ENCODE measurements at regions not wholly inside any gene's neighbourhood (a gene's known extent, or its start where the extent isn't known, plus 50 kb on each side); places are given as distances from the start of the nearest gene placed in this dataset.

GRCh38 chr21:35338881-35339632, 290.0 kb upstream of the RUNX1 start:
- TF ChIP-seq JUND (IDR thresholded peaks at IDR 0.05; ENCODE audit: low read depth): no peak
- in situ Hi-C loops (cut with HindIII; ENCODE audit: low pct_unique_long_range_greater_than_20kb, low sequenced_read_pairs): no loop called here
- no peak for DNase-seq (ENCODE audit: low read depth in 1 of 2, low spot score in 1 of 2)

DNA sequence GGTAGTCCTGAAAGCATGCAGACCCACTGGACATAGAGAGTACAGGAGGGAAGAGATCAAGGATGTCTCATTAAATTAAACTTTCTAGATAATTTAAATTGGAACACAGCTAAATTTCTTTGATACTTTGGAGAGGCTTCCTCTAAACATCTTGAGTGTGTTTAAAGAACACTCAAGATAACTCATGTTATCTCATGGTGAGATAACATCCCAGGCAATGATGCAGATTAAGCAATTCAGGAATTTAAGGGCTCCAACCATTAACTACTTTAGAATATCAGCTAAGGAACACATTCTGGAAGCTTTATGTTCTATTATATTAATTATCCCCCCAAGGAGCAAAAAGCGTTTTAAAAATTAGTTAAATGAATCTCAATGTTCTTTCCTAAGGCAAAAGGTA, 289.2 kb upstream of the RUNX1 start:
- no peak for DNase-seq (ENCODE audit: low read depth in 1 of 2, low spot score in 1 of 2)
- in situ Hi-C loops (cut with HindIII; ENCODE audit: low pct_unique_long_range_greater_than_20kb, low sequenced_read_pairs): no loop called here
- TF ChIP-seq JUND (IDR thresholded peaks at IDR 0.05; ENCODE audit: low read depth): no peak

DNA sequence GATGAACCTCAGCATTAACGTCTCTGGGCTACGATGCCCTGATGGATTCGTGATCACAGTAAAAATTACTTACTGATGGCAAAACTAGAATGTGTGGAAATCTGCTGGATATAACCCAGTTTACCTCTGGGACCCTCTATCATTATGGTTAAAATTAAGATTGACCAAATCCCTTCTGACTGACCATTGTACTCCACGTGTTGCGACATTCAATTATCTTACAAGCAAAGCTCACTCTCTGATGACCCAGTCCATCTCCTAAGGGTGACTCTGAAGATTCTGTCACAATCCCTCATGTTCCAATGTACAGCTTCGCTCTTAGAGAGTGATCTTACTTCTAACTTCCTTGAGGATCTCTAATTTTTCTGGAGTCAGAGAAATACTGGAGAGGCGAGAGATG, 288.5 kb upstream of the RUNX1 start:
- in situ Hi-C loops (cut with HindIII; ENCODE audit: low pct_unique_long_range_greater_than_20kb, low sequenced_read_pairs): no loop called here
- no peak for DNase-seq (ENCODE audit: low read depth in 1 of 2, low spot score in 1 of 2)
- no peak for TF ChIP-seq JUND (IDR thresholded peaks at IDR 0.05; ENCODE audit: low read depth)

- no peak for TF ChIP-seq JUND (IDR thresholded peaks at IDR 0.05; ENCODE audit: low read depth)
- DNase-seq (ENCODE audit: low read depth in 1 of 2, low spot score in 1 of 2): no peak
- in situ Hi-C loops (cut with HindIII; ENCODE audit: low pct_unique_long_range_greater_than_20kb, low sequenced_read_pairs): no loop called here
These were observed 287.4 kb upstream of the RUNX1 start for GRCh38 chr21:35336534-35336933.

GRCh38 chr21:35335951-35336446, 286.9 kb upstream of the RUNX1 start:
- TF ChIP-seq JUND (IDR thresholded peaks at IDR 0.05; ENCODE audit: low read depth): no peak
- in situ Hi-C loops (cut with HindIII; ENCODE audit: low pct_unique_long_range_greater_than_20kb, low sequenced_read_pairs): no loop called here
- no peak for DNase-seq (ENCODE audit: low read depth in 1 of 2, low spot score in 1 of 2)

DNA sequence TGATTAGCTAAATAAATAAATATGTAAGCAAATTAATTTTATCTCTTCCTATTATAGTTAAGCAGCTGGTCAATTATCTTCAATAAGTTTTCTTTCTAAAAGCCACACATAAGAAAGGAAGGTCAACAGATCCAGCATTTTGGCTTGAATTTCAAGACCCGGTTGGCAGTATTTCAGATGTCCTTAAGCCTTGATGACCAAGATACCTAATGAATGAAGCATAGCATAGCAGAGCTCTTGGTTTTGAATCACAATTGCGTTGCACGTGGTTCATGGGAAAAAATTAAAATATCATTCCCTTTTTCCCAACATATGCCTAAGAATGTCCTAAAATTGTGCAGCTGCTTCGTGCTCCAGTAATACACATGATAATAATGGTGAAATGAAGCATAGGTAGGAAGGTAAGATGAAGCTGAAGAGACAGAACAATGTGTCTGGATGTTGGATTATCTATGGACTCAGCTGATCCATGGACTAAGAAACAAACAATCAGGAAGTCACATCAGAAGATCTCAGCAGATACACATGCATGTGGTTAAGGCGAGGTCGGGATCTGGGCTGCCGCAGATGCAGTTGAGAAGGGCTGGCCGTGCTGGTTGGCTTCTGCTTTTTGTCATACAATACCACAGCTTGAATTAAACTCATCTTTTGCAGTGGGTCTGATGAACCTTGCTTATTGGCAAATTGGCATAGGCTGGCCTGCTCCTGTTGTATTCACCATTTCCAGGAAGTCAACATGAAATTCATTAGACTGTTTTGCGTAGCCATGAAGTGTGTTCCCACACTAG, 284.9 kb upstream of the RUNX1 start:
- in situ Hi-C loops (cut with HindIII; ENCODE audit: low pct_unique_long_range_greater_than_20kb, low sequenced_read_pairs): no loop called here
- no peak for TF ChIP-seq JUND (IDR thresholded peaks at IDR 0.05; ENCODE audit: low read depth)
- no peak for DNase-seq (ENCODE audit: low read depth in 1 of 2, low spot score in 1 of 2)

- in situ Hi-C loops (cut with HindIII; ENCODE audit: low pct_unique_long_range_greater_than_20kb, low sequenced_read_pairs): no loop called here
- no peak for TF ChIP-seq JUND (IDR thresholded peaks at IDR 0.05; ENCODE audit: low read depth)
- no peak for DNase-seq (ENCODE audit: low read depth in 1 of 2, low spot score in 1 of 2)
These were observed 283.8 kb upstream of the RUNX1 start for GRCh38 chr21:35332841-35333426.

- in situ Hi-C loops (cut with HindIII; ENCODE audit: low pct_unique_long_range_greater_than_20kb, low sequenced_read_pairs): no loop called here
- TF ChIP-seq JUND (IDR thresholded peaks at IDR 0.05; ENCODE audit: low read depth): no peak
- no peak for DNase-seq (ENCODE audit: low read depth in 1 of 2, low spot score in 1 of 2)
These were observed 281.0 kb upstream of the RUNX1 start for GRCh38 chr21:35329940-35330660.

- in situ Hi-C loops (cut with HindIII; ENCODE audit: low pct_unique_long_range_greater_than_20kb, low sequenced_read_pairs): no loop called here
- TF ChIP-seq JUND (IDR thresholded peaks at IDR 0.05; ENCODE audit: low read depth): no peak
- DNase-seq (ENCODE audit: low read depth in 1 of 2, low spot score in 1 of 2): peak in 1 of 2 experiments; percentile 22
These were observed 279.9 kb upstream of the RUNX1 start for GRCh38 chr21:35328856-35329455.

DNA sequence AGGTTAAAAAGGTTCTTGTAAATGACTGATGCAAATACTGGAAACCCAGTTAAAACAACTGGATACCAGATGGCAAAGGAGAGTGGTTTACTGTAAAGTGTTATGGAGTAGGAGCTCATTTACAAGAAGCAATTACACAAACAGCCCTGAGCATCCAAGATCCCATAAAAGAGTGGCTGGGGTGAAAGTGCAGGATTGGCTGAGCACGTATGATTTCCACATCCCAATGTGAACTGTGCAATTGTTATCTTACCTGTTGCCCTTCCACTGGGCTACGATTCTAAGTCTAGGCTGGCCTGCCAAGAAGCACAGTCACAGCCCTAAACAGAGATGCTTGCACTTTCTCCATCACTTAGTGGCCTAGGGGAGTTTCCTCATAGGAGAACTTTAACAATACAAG, 277.6 kb upstream of the RUNX1 start:
- no peak for TF ChIP-seq JUND (IDR thresholded peaks at IDR 0.05; ENCODE audit: low read depth)
- in situ Hi-C loops (cut with HindIII; ENCODE audit: low pct_unique_long_range_greater_than_20kb, low sequenced_read_pairs): no loop called here
- DNase-seq (ENCODE audit: low read depth in 1 of 2, low spot score in 1 of 2): no peak

GRCh38 chr21:35325953-35326352, 276.9 kb upstream of the RUNX1 start:
- in situ Hi-C loops (cut with HindIII; ENCODE audit: low pct_unique_long_range_greater_than_20kb, low sequenced_read_pairs): no loop called here
- DNase-seq (ENCODE audit: low read depth in 1 of 2, low spot score in 1 of 2): no peak
- TF ChIP-seq JUND (IDR thresholded peaks at IDR 0.05; ENCODE audit: low read depth): no peak

Data from T47D (cell line).